ENCODE measurements at regions not wholly inside any gene's neighbourhood (a gene's known extent, or its start where the extent isn't known, plus 50 kb on each side); places are given as distances from the start of the nearest gene placed in this dataset.
"Not testable (repeated sequence)": the region's sequence is repeated elsewhere in the genome, so short reads cannot be mapped to it uniquely, and the experiment has no call there.

DNA sequence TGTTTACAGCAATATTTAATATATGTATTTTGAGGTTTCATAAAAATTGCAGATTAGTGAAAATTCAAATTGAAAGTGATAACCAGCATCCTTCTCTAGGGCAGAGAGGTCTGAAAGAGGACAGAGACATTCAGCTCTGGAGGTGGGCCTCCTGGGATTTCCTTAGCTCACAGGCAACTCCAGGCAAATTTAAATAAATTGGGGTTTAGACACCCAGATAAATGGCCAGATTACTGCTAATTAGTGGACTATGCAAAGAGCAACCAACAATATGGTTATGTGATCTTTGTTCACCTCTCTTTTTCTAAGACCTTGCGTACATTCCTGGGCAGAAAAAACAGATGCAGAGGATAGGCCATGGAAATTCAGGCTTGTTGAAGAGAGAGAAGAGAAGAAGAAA lies 1282.8 kb upstream of the ACVR2A start:
- TF ChIP-seq POLR2AphosphoS5 (IDR thresholded peaks at IDR 0.05) (no peak), POLR2A (IDR thresholded peaks at IDR 0.05) (no peak), EP300 (IDR thresholded peaks at IDR 0.05) (no peak)
- TF ChIP-seq, protein P1, sequence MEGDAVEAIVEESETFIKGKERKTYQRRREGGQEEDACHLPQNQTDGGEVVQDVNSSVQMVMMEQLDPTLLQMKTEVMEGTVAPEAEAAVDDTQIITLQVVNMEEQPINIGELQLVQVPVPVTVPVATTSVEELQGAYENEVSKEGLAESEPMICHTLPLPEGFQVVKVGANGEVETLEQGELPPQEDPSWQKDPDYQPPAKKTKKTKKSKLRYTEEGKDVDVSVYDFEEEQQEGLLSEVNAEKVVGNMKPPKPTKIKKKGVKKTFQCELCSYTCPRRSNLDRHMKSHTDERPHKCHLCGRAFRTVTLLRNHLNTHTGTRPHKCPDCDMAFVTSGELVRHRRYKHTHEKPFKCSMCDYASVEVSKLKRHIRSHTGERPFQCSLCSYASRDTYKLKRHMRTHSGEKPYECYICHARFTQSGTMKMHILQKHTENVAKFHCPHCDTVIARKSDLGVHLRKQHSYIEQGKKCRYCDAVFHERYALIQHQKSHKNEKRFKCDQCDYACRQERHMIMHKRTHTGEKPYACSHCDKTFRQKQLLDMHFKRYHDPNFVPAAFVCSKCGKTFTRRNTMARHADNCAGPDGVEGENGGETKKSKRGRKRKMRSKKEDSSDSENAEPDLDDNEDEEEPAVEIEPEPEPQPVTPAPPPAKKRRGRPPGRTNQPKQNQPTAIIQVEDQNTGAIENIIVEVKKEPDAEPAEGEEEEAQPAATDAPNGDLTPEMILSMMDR (IDR thresholded peaks at IDR 0.05): no peak
- Histone ChIP-seq H3K27ac (no peak overlapping the region), H3K4me1 (no peaks in the 10 kb centered on the region), H3K27me3 (no peaks in the 10 kb centered on the region), H3K9me3 (no peaks in the 10 kb centered on the region), H3K36me3 (no peaks in the 10 kb centered on the region), H3K4me3 (no peak overlapping the region)
- 82% methylated on average over 1 of the region's 1 CpG; no CpG with 5 or more reads in 1 of the 2 donors for WGBS, 2 donors (ENCODE audit: low coverage in 1 of 2)
- ATAC-seq: no peak

DNA sequence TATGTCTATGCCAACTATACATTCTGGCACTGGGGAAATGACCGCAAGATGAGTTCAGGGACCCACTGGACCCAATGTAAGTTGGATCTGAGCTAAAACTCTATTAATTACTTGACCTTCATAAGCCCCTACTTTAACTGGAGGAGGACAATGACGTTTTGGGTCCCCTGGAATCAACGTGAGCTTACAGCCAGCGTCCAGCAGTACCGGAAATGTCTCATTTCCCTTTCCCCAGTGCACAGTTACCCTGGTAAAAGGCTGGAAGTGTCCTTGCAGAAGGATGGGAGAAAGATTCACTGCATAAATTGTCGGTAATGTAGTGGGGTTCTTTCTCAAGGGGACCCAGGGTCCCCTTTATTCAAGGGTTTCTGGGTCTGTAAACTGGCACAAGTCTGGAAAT lies 1297.6 kb upstream of the ACVR2A start:
- Histone ChIP-seq H3K4me3 (no peak overlapping the region), H3K27ac (no peak overlapping the region), H3K27me3 (no peaks in the 10 kb centered on the region), H3K36me3 (no peaks in the 10 kb centered on the region), H3K9me3 (no peaks in the 10 kb centered on the region), H3K4me1 (no peaks in the 10 kb centered on the region)
- 80 to 100% methylated on average over 2 of the region's 6 CpGs for WGBS, 2 donors (ENCODE audit: low coverage in 1 of 2)
- ATAC-seq: no peak
- TF ChIP-seq, protein P1 (IDR thresholded peaks at IDR 0.05): no peak
- no peak for TF ChIP-seq EP300 (IDR thresholded peaks at IDR 0.05)
- TF ChIP-seq POLR2A (IDR thresholded peaks at IDR 0.05): no peak
- no peak for TF ChIP-seq POLR2AphosphoS5 (IDR thresholded peaks at IDR 0.05)

DNA sequence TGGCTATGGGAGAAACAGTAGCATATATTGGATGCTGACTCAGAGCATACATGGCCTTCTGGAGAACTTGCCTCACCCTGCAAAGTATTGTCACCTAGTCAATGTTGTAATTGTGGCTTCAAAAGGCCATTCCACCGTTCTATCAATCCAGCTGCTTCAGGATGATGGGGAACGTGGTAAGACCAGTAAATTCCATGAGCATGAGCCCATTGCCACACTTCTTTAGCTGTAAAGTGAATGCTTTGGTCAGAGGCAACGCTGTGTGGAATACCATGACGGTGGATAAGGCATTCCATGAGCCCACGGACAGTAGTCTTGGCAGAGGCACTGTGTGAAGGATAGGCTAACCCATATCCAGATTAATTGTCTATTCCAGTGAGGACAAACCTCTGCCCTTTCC lies 1300.1 kb upstream of the ACVR2A start:
- TF ChIP-seq POLR2AphosphoS5 (IDR thresholded peaks at IDR 0.05): no peak
- TF ChIP-seq, protein P1 (IDR thresholded peaks at IDR 0.05): no peak
- TF ChIP-seq EP300 (IDR thresholded peaks at IDR 0.05): no peak
- TF ChIP-seq POLR2A (IDR thresholded peaks at IDR 0.05): no peak
- 100% methylated on average over 2 of the region's 5 CpGs; no CpG with 5 or more reads in 1 of the 2 donors for WGBS, 2 donors (ENCODE audit: low coverage in 1 of 2)
- ATAC-seq: no peak

DNA sequence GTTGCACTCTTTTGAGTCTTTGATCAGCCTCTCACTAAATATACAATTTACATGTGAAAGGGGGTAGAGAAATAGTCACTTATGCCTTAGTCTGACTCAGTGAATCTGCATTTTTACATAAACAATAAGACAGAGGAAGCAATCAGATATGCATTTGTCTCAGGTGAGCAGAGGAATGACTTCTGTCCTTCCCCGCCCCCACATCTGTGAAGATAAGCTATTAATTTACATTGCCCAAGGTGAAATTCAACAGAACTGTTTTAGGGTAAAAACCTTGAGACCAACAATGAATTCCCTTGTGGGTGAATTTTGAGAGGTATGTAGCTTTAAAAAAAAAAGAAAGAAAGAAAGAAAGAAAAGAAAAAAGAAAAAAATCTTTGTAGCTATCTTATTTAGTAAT lies 1302.9 kb upstream of the ACVR2A start:
- no peak for TF ChIP-seq POLR2A (IDR thresholded peaks at IDR 0.05)
- no peak for TF ChIP-seq EP300 (IDR thresholded peaks at IDR 0.05)
- TF ChIP-seq, protein P1 (IDR thresholded peaks at IDR 0.05): no peak
- no peak for TF ChIP-seq POLR2AphosphoS5 (IDR thresholded peaks at IDR 0.05)
- Histone ChIP-seq H3K9me3 (no peaks in the 10 kb centered on the region), H3K4me1 (no peaks in the 10 kb centered on the region), H3K27ac (no peak overlapping the region), H3K36me3 (no peaks in the 10 kb centered on the region), H3K4me3 (no peak overlapping the region), H3K27me3 (no peaks in the 10 kb centered on the region)
- ATAC-seq: no peak
- WGBS, 2 donors (ENCODE audit: low coverage in 1 of 2): 80 to 83% methylated on average over 1 of the region's 1 CpG

More for the DNA sequence above, 1300.1 kb upstream of the ACVR2A start:
- Histone ChIP-seq H3K4me1 (no peaks in the 10 kb centered on the region), H3K4me3 (no peak overlapping the region), H3K27ac (no peak overlapping the region), H3K9me3 (no peaks in the 10 kb centered on the region), H3K36me3 (no peaks in the 10 kb centered on the region), H3K27me3 (no peaks in the 10 kb centered on the region)

DNA sequence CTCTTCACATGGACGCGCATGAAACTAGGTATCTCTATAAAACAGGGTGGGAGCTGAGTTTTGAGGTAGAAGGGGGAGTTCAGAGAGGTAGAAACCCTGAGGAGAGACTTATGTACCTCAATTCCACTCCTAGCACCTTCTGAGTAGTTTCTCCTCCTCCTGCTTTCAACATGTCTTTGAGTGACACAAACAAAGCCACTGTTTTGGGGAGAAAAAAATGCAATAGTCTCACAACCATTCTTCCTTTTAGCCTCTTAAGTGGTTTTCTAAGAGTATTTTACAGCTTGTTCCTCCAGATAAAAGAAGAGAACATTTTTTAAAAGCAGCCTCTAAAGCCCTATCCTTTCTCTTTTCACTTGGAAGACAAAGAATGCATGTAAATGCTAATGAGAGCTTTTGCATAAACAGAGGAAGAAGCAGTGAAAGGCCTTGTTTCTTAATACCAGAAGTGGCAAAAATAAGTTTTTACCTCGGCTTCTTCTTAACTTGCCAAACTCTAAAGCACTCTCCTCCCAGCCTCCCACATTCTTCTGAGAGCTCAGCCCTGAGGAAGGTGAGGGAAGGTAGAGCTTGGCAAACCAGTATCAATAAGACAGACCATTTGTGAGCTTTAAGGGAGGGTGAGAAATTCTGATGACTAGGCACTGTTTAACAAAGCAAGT lies 1304.4 kb upstream of the ACVR2A start:
- Histone ChIP-seq H3K36me3 (no peaks in the 10 kb centered on the region), H3K27ac (no peak overlapping the region), H3K4me3 (no peak overlapping the region), H3K4me1 (no peaks in the 10 kb centered on the region), H3K9me3 (no peaks in the 10 kb centered on the region), H3K27me3 (no peaks in the 10 kb centered on the region)
- 36 to 67% methylated on average over 1 of the region's 3 CpGs for WGBS, 2 donors (ENCODE audit: low coverage in 1 of 2)
- ATAC-seq: no peak
- TF ChIP-seq, protein P1 (IDR thresholded peaks at IDR 0.05): no peak
- TF ChIP-seq EP300 (IDR thresholded peaks at IDR 0.05) (no peak), POLR2A (IDR thresholded peaks at IDR 0.05) (no peak), POLR2AphosphoS5 (IDR thresholded peaks at IDR 0.05) (no peak)

DNA sequence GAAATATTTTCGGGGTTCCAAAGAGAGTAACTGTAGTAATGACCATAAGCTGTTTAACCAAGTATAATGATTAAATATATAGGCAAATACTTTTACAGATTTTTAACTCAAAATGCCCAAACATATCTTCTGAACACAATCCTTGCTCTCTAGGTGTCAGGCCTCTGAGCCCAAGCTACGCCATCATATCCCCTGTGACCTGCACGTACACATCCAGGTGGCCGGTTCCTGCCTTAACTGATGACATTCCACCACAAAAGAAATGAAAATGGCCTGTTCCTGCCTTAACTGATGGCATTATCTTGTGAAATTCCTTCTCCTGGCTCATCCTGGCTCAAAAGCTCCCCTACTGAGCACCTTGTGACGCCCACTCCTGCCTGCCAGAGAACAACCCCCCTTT lies 1305.1 kb upstream of the ACVR2A start:
- H3K9me3 ChIP-seq, H3K27ac ChIP-seq, H3K4me3 ChIP-seq, H3K27me3 ChIP-seq, H3K4me1 ChIP-seq, H3K36me3 ChIP-seq, ATAC-seq: not testable (repeated sequence)
- 85 to 94% methylated on average over 5 of the region's 5 CpGs for WGBS, 2 donors (ENCODE audit: low coverage in 1 of 2)
